Stromal cell of bone marrow (primary cell): ENCODE measurements at regions not wholly inside any gene's neighbourhood (a gene's known extent, or its start where the extent isn't known, plus 50 kb on each side); places are given as distances from the start of the nearest gene placed in this dataset.
"Not testable (repeated sequence)": the region's sequence is repeated elsewhere in the genome, so short reads cannot be mapped to it uniquely, and the experiment has no call there.

Experiments used
- DNase-seq: peaks from one replicate; pipeline ENCODE4 v3.0.0-alpha.2; 2012; ENCODE audit warnings: low read depth

DNA sequence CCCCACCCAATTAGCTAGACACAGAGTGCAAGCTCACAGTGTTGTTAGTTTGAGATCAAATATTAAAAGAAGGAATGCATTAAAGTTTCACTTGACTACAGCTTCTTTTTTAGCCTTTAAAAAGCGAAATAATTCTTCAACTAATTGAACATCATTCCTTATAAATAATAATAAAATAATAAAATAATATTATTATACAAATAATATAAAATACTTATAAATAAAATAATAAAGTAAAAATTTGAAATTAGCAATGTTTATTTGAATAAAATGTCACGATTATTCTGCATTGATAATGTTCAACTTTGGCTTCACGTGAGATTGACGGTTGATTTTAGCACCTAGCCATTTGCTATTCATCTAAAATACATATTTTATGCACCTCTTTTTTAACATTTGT lies 819.3 kb downstream of the FRK start:
- no peak for DNase-seq

DNA sequence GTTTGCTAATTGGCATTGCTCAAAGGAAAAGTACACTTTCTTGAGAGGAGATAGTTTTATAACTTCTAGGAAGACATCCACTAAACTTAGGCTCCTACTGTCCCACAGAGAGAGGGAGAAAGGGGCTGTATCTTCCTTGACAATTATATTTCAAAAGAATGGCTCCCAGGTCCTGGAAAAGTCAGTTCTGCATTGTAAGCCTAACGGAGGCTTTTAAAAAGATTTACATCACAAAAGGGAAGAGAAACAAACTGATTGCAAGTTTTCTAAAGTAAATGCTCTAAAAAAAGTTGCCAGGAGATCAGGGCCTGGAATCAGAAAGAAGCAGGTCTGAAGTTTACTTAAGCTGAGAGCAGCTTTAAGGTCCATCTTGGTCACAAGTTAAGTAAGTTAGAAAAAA lies 839.5 kb downstream of the FRK start:
- DNase-seq, result no peak

DNA sequence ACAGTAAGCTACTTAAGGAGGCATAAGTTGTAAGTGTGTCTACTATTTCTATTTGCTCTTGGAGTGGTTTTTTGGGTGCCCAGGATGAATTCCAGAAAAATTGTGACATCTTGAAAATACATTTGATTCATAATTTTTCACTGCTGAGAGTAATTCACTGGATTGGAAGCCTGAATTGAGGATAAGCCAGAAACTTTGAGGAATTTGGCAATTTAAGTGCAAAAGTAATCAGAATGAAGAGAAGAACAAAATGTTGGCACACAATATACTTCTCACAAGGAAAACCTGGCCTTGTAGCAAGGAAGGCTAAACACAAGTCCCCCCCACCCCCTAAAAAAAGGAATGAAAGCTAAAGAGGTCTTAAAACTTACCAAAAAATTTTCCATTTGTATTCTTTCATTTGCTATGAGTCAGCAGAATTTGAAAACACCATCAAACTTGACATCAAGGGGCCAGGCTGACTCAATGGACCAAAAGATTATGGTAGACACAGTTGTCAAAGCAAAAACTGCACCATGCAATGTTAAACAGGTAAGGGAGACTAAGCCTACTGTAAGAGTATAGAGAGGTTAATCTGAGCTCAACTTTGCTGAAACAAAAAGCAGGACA lies 840.0 kb downstream of the FRK start:
- no peak for DNase-seq

DNA sequence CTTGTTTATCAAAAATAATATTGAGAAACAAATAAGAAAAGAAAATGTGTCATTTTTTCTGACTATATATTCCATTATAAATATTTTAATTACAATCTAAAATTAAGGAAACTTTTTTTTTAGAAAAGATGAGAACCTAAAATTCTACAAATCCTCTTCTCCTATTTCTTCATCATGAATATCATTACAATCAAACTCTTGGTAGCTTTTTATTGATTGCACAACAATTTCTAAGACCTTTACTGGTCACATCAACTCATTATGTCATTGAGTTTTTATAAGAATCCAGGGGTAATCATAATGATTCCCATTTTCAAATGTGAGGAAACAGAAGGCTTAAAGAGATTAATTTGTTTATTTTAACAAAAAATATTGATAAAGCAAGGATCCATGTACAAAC lies 841.0 kb downstream of the FRK start:
- no peak for DNase-seq

DNA sequence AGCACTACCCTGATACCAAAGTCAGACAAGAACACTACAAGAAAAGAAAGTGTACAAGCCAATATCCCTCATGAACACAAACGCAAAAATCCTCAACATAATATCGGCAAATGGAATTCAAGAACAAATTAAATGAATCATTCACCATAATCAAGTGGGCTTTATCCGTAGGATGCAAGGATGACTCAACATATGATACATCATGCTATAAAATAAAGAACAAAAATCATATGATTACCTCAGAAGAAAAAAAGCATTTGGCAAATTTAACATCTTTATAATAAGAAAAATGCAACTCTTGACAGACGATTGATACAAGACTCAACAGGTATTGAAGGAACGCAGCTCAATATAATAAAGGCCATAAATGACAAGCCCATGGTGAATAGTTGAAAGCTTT lies 843.9 kb downstream of the FRK start:
- no peak for DNase-seq

DNA sequence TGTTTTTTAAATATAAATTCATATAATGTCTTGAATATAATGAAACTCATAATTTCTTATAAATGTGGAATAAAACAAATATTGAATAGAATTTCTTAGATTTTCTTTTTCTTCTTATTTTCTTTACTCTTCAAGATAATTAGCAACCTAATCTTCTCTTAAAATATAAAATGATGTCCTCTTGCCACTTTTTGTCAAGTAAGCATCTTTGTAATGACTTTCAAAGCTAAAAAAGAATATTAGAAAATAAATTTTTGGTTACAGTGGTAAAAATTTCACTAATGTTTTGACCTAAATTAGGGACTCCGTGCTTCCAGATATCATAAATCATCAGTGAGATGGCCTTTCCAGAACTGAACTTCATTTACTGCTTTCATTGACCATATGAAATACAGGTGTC lies 846.4 kb downstream of the FRK start:
- DNase-seq, result no peak

DNA sequence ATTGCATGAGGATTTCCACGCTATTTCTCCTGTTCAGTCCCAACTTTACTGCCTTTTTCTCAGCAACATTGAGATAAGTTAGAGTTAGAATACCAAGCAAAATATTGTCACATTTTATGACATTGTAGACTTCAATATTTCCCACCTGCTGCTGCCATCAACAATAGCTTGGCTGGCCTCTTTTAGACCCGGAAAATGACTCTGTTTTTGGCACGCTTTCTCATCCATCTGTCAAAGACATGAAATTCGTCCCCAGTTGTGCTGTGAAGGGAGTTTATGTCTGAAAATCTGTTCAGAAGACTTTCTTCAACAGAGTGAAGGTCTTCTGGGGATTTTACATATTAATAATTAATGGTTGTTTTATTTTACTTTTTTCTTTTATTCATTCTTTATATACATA lies 857.3 kb downstream of the FRK start:
- DNase-seq, result no peak

DNA sequence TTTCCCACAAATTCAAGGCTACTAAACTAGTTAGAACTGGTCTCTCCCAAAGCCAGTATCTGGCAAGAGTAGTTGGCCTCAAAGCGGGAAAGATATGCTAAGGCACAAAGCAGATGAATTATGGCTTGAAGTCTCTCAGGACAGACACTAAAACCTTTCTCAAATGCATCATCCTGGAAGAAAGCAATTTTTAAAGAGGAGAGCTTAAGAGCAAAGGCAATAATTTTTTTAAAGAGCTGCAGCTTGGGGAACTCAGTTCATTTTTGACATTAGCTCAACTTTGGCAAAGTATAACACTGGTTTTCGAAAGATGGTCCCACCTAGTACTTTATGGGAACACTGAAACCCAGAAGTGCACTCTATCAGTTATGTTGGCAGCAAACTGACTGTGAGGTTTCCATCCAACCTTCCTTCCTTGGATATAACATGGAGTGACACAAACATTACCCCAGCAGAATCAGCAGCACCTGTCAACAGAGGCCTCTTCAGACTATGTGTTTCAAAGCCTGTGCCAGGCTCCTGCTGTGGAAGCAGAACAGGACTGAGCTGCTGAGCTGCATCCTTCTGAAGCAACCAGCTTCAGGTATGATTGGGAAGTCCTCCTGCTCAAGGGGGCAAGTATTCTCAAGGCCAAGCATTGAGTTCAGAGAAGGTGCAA lies 852.3 kb upstream of the HS3ST5 start:
- no peak for DNase-seq

DNA sequence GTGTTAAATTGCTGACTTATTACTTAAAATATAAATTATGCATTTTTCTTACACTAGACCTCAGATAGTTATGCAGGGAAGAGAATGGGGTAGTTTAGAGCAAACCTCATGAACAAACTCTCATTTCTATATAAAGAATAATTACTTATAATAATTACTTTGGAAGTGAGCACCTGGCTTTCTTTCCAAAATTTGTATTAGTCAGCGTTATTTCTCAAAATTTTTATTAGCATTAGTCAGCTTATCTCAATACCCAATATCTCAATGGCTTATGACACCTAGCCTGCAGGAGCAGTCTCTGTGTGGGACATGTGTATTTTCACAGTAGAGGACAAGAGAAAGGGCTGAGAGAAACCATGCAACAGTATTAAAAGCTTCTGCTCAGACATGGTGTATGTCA lies 849.2 kb upstream of the HS3ST5 start:
- no peak for DNase-seq

DNA sequence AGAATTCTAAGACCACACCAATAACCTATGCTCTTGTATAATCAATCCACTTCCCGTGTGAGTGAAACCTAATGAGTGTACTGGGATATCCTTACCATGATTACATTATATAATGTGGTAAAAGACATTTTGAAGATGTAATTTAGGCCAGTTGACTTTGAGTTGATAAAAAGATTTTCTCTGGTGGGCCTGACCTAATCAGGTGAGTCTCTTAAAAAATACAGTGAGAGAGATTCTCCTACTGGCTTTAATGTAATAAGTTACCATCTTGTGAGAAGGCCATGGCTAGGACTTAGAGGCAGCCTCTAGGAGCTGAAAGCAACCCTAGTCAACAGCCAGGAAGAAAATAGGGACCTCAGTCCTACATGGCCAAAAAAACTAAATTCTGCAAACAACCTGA lies 847.7 kb upstream of the HS3ST5 start:
- no peak for DNase-seq

DNA sequence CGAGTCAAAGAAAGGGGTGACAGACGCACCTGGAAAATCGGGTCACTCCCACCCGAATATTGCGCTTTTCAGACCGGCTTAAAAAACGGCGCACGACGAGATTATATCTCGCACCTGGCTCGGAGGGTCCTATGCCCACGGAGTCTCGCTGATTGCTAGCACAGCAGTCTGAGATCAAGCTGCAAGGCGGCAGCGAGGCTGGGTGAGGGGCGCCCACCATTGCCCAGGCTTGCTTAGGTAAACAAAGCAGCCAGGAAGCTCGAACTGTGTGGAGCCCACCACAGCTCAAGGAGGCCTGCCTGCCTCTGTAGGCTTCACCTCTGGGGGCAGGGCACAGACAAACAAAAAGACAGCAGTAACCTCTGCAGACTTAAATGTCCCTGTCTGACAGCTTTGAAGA lies 832.6 kb upstream of the HS3ST5 start:
- not testable (repeated sequence) for DNase-seq

DNA sequence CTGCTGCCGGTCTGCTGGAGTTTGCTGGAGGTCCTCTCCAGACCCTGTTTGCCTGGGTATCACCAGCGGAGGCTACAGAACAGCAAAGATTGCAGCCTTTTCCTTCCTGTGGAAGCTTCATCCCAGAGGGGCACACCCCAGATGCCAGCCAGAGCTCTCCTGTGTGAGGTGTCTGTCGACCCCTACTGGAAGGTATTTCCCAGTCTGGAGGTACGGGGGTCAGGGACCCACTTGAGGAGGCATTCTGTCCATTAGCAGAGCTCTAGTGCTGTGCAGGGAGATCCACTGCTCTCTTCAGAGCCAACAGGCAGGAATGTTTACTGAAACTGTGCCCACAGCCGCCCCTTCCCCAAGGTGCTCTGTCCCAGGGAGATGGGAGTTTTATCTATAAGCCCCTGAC lies 823.1 kb upstream of the HS3ST5 start:
- not testable (repeated sequence) for DNase-seq

DNA sequence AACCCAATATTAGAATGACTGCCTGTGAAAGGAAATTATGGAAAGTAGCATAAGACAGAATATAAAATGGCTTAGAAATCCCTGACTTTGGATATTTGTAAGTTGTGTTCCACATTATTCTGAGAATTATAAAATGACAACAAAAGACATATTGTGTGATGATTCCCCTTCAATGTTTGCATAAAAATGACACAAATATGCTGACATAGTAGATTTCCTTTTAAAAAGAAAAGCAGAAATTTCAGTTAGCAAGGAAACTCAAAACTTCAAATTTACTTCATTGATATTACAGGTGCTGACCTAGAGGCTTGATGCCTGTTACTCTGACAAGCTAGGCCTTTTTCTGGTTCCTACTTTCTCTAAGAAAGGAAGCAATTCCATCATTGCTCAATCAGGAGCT lies 816.9 kb upstream of the HS3ST5 start:
- DNase-seq, result no peak

DNA sequence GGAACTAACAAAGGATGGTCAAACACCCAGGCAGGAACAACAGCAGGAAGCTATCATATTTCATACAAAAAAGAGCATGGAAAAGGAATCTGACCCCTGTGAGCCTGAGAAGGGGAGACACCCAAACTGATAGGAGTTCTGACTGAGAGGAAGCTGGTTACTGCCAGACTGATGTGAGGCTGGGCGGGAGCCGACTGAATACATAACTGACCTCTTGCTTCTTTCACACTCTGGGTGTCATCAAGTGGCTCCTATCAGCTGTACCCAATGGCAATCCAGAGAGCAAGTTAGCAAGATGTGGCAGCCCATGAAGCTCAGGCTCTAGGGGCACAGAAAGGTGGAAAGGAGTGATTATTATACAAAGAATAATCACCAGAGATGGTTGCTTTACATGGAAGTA lies 795.1 kb upstream of the HS3ST5 start:
- no peak for DNase-seq

DNA sequence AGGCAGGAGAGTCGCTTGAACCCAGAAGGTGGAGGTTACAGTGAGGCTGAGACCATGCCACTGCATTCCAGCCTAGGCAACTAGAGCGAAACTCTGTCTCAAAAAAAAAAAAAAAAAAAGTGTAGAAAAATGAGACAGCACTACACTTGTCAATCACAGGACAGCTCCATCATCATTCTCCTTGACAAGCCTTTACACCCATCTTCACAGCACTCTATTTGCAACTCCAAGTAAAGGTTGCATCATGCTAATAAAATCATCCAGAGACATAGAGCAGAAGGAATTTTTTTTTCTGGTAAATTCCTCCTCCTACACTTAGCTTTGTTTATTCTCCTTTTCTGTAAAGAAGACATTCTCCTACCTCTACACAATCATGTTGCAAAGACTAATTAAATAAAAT lies 791.0 kb upstream of the HS3ST5 start:
- DNase-seq, result no peak

DNA sequence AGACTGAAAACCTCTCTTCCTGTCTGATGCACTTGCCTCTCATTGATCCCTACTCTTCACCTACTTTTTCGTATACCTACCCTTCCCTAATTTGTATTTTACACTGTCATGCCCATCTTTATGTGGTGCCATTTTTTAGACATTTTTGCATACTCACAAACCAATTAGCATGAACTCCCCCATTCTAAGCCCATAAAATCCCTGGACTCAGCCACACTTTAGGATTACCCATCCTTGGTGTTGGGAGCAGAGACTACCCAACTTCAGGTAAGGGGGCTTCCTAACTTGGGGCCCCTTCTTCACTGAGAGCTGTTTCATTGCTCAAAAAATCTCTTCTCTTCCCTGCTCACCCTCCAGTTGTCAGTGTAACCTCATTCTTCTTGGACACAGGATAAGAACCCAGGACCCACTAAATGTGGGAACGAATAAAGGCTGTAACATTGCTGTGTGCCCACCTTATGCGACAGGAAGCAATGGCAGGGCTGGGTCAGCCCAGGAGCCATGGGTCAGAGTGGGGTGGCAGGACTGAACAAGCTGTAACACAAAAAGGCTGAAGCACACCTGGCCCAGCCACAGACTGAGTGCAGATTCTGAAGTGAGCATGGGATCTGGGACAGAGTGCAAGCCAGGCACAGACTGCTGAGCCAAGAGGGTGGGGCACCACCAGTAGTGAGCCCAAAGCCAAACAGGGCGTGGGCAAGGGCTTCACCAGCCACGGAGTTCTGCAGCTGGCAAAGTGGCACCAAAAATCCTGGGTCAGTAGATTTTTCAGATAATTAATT lies 789.1 kb upstream of the HS3ST5 start:
- DNase-seq, result no peak

DNA sequence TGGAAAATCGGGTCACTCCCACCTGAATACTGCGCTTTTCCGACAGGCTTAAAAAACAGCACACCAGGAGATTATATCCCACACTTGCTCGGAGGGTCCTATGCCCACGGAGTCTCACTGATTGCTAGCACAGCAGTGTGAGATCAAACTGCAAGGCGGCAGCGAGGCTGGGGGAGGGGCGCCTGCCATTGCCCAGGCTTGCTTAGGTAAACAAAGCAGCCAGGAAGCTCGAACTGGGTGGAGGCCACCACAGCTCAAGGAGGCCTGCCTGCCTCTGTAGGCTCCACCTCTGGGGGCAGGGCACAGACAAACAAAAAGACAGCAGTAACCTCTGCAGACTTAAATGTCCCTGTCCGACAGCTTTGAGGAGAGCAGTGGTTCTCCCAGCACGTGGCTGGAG lies 778.7 kb upstream of the HS3ST5 start:
- DNase-seq, result not testable (repeated sequence)

DNA sequence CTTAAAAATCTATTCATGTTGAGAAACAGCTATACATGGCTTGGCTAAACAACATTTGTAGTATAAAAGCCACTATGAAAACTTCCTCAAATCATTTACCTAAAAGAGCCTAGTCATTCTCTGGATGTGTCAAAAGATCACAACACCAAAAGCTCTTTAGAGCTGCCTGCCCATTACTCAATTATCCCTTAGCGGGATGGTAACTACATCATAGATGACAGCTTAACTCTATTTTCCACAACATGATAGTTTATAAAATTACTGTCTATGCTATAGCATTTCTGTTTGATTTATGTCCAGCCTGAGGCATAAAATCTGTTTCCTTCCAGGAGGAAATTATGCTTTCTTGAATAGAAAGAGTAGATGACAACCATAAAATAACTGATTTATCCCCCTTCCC lies 777.6 kb upstream of the HS3ST5 start:
- DNase-seq, result no peak

DNA sequence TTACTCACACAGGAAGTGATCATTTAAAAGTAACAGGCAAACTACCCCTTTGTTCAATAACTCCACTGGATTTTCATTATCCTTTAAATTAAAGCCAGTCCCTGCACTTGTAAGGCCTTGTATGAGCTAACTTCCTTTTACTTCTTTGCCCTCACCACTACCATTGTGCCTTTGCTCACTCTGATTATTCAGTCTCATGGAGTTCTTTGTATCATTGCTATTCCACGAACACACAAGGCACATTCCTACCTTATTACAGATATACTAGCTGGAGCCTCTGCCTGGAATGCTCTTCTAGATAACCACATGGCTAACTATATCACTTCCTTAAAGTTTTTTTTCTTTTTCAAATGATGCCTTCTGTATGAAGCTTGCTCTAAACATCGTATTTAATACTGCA lies 748.6 kb upstream of the HS3ST5 start:
- DNase-seq, result no peak

DNA sequence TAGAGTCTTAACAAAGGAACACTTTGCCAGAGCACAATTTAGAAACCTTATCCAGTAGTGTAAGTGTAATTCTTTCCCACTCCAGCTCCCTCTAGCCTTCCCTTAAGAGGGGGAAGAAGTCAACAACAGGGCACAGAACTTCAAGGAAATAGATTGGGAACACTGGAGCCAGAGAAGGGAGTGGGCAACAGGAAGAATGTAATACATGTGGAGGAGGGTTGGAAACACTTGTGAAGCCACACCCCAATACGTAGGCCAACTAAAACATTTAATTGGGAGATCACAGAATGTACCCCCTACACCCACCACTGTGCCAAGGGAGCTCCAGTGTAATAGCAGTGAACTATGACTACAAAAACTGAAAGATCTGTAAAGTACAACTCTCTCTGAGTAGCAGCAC lies 735.7 kb upstream of the HS3ST5 start:
- no peak for DNase-seq

DNA sequence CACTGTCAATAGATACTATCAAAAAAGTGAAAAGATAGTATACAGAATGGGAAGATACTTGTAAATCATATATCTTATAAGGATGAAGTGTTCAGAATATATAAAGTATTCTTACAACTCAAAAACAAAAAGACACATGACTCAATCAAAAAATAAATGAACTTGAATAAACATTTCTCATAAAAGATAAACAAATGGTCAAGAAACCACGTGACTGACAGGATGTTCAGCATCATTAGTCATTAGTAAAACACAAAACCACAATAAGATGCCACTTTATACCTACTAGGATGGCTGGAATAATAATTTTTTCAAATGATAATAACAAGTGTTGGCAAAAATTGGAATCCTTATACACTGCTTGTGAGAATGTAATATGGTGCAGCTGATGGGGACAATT lies 729.1 kb upstream of the HS3ST5 start:
- DNase-seq, result no peak

DNA sequence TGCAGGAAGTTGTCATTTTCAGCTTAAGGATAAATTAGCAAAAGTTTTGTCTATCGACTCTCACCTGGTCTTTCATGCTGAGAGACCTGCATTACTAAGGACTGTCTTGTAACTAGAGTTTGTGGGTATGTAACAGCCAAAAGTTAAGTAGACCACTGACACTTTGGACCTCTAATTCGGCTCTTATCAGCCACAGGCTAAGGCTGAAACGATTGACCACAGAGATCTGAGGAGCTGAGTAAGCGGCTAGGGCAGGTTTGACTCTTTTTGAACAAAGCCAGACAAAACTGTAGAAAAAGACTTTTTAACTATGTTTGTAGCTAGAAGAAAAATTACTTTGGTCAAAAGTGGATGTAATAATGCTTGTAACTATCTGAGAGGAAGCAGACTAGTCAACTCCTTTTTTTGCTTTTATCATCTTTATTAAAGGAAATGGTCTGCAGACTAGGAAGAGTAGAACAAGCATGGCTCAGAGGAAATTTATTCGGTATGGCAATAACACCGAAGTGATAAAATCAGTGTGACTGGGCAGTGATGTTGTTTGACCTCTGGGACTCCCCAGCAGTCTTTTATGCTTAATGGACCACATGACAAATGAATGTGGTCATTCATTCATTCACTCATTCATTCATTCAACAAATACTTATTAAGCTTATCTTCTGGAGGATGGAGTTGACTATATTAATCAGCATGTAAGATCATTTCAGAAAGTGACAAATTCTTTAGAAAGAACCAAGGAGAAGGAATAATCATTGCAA lies 725.0 kb upstream of the HS3ST5 start:
- no peak for DNase-seq

DNA sequence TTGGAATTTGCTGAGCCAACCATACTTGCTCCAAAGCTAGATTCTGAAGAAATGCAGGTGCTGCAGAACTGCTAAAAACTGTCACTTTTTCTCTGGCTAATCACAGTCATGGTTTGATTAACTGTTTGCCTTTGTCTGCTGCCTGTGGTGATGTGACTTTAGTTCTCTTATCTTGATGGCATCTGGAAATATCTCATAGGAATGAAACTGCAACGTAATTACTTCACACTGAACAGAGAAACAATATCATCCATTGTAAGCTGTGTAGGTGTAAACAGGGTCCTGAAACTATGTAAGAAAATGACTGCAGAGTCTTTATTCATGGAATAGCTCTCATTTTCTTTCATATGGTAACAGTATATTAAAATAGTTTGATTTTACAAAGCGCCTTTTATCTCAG lies 721.9 kb upstream of the HS3ST5 start:
- DNase-seq, result no peak
